ENCODE measurements at regions not wholly inside any gene's neighbourhood (a gene's known extent, or its start where the extent isn't known, plus 50 kb on each side); places are given as distances from the start of the nearest gene placed in this dataset.
"Not testable (repeated sequence)": the region's sequence is repeated elsewhere in the genome, so short reads cannot be mapped to it uniquely, and the experiment has no call there.

GRCh38 chr9:102768002-102768401, 227.1 kb upstream of the CYLC2 start:
- no peaks in the 10 kb centered on the region for H3K36me3 ChIP-seq
- no peak for ATAC-seq
- H3K27me3 ChIP-seq = no peaks in the 10 kb centered on the region
- WGBS, 2 donors (ENCODE audit: low coverage in 1 of 2) = 68 to 89% methylated on average over 3 of the region's 3 CpGs
- no peak overlapping the region for H3K27ac ChIP-seq
- TF ChIP-seq EP300 (IDR thresholded peaks at IDR 0.05) (no peak), POLR2A (IDR thresholded peaks at IDR 0.05) (no peak), POLR2AphosphoS5 (IDR thresholded peaks at IDR 0.05) (no peak), CTCF (IDR thresholded peaks at IDR 0.05) (no peak)
- H3K4me3 ChIP-seq = no peak overlapping the region
- H3K4me1 ChIP-seq = no peaks in the 10 kb centered on the region
- H3K9me3 ChIP-seq = no peaks in the 10 kb centered on the region

GRCh38 chr9:102767076-102767475, 228.1 kb upstream of the CYLC2 start:
- H3K27ac ChIP-seq = no peak overlapping the region
- WGBS, 2 donors (ENCODE audit: low coverage in 1 of 2) = 59 to 65% methylated on average over 4 of the region's 4 CpGs

GRCh38 chr9:102740578-102740977, 254.6 kb upstream of the CYLC2 start:
- TF ChIP-seq EP300 (IDR thresholded peaks at IDR 0.05) (no peak), POLR2A (IDR thresholded peaks at IDR 0.05) (no peak), POLR2AphosphoS5 (IDR thresholded peaks at IDR 0.05) (no peak), CTCF (IDR thresholded peaks at IDR 0.05) (no peak)
- no peak for ATAC-seq
- Histone ChIP-seq H3K9me3 (no peaks in the 10 kb centered on the region), H3K36me3 (no peaks in the 10 kb centered on the region), H3K4me3 (no peak overlapping the region), H3K27me3 (no peaks in the 10 kb centered on the region), H3K4me1 (no peaks in the 10 kb centered on the region), H3K27ac (no peak overlapping the region)
- WGBS, 2 donors (ENCODE audit: low coverage in 1 of 2) = 50% methylated on average over 1 of the region's 1 CpG; no CpG with 5 or more reads in 1 of the 2 donors

More at GRCh38 chr9:102767076-102767475, 228.1 kb upstream of the CYLC2 start:
- no peak for ATAC-seq
- no peaks in the 10 kb centered on the region for H3K9me3 ChIP-seq
- H3K4me1 ChIP-seq = no peaks in the 10 kb centered on the region
- no peaks in the 10 kb centered on the region for H3K27me3 ChIP-seq
- H3K4me3 ChIP-seq = no peak overlapping the region
- TF ChIP-seq CTCF (IDR thresholded peaks at IDR 0.05) (no peak), POLR2A (IDR thresholded peaks at IDR 0.05) (no peak), POLR2AphosphoS5 (IDR thresholded peaks at IDR 0.05) (no peak), EP300 (IDR thresholded peaks at IDR 0.05) (no peak)
- H3K36me3 ChIP-seq = no peaks in the 10 kb centered on the region

GRCh38 chr9:102728946-102729345, 266.2 kb upstream of the CYLC2 start:
- Histone ChIP-seq H3K9me3 (peaks cover 0 to 4% (median 0%) of the 10 kb centered on the region in 3 donors), H3K27ac (no peak overlapping the region), H3K4me3 (no peak overlapping the region), H3K4me1 (no peaks in the 10 kb centered on the region), H3K27me3 (no peaks in the 10 kb centered on the region), H3K36me3 (no peaks in the 10 kb centered on the region)
- TF ChIP-seq EP300 (IDR thresholded peaks at IDR 0.05) (no peak), POLR2AphosphoS5 (IDR thresholded peaks at IDR 0.05) (no peak), CTCF (IDR thresholded peaks at IDR 0.05) (no peak), POLR2A (IDR thresholded peaks at IDR 0.05) (no peak)
- WGBS, 2 donors (ENCODE audit: low coverage in 1 of 2) = 83 to 87% methylated on average over 1 to 5 of the region's 6 CpGs
- ATAC-seq = no peak

GRCh38 chr9:102714184-102714583, 280.9 kb upstream of the CYLC2 start:
- WGBS, 2 donors (ENCODE audit: low coverage in 1 of 2) = 61 to 97% methylated on average over 3 of the region's 3 CpGs

GRCh38 chr9:102712910-102713309, 282.2 kb upstream of the CYLC2 start:
- WGBS, 2 donors (ENCODE audit: low coverage in 1 of 2) = 78 to 90% methylated on average over 8 of the region's 8 CpGs
- not testable (repeated sequence) for ATAC-seq, H3K4me1 ChIP-seq, H3K27me3 ChIP-seq, H3K36me3 ChIP-seq, H3K4me3 ChIP-seq, H3K27ac ChIP-seq
- H3K9me3 ChIP-seq = peaks cover 0 to 29% (median 0%) of the 10 kb centered on the region in 3 donors

More at GRCh38 chr9:102714184-102714583, 280.9 kb upstream of the CYLC2 start:
- no peak overlapping the region for H3K4me3 ChIP-seq
- no peaks in the 10 kb centered on the region for H3K27me3 ChIP-seq
- ATAC-seq = no peak
- H3K36me3 ChIP-seq = no peaks in the 10 kb centered on the region
- peaks cover 0 to 29% (median 0%) of the 10 kb centered on the region in 3 donors for H3K9me3 ChIP-seq
- H3K4me1 ChIP-seq = no peaks in the 10 kb centered on the region
- no peak overlapping the region for H3K27ac ChIP-seq
- no peak for TF ChIP-seq CTCF (IDR thresholded peaks at IDR 0.05)
- no peak for TF ChIP-seq POLR2A (IDR thresholded peaks at IDR 0.05)
- no peak for TF ChIP-seq POLR2AphosphoS5 (IDR thresholded peaks at IDR 0.05)
- TF ChIP-seq EP300 (IDR thresholded peaks at IDR 0.05) = no peak
